K562 (cell line): ENCODE measurements at regions not wholly inside any gene's neighbourhood (a gene's known extent, or its start where the extent isn't known, plus 50 kb on each side); places are given as distances from the start of the nearest gene placed in this dataset.

Experiments used
- ATAC-seq: fragments of 200-7000 bp; cut with Tn5 transposase; 3 replicates; pipeline ENCODE4 v1.9.1; 2020; ENCODE audit warnings: moderate library complexity
- BruUV-seq: library from RNA; stranded (reverse); fragments of 400-500 nt; replicated peaks from 2 replicates; lab custom pipeline; 2021; lab: Mats Ljungman, UMichigan
- CTCF ChIA-PET: fragments of 300-600 bp; formaldehyde crosslinking; extraction: SDS; loops from one replicate; lab custom pipeline; 2021; ENCODE audit warnings: low intra/inter-chr PET ratio; lab: Yijun Ruan, JAX
- POLR2A ChIA-PET: fragments of 300-600, 350-650 bp; sonication (Branson Sonifier 250); formaldehyde crosslinking; extraction: SDS; loops from one replicate; lab custom pipeline; 2021; ENCODE audit warnings: antibody characterized with exemption, inconsistent platforms; lab: Yijun Ruan, JAX
- DNase-seq, 4 experiments: peaks; one replicate each; pipeline versions ENCODE4 v3.0.0 to v3.0.0-alpha.2; 2011 to 2018; ENCODE audit warnings: low spot score in 3 of 4, mixed read lengths in 3 of 4; ENCODE audit errors: extremely low read depth in 1 of 4
- FAIRE-seq: peaks from 2 replicates; lab custom pipeline; 2011; peaks lifted over from hg19 to GRCh38; lab: Jason Lieb, UNC
- H2AFZ ChIP-seq: 2 replicates; pipeline ENCODE4 v1.6.0; 2011; ENCODE audit warnings: low read depth, low read length, control low read depth, inconsistent platforms
- H3K27ac ChIP-seq: fragments of 200-600 bp; 3 replicates; pipeline ENCODE4 v1.8.0; 2011; ENCODE audit warnings: low read depth, mild to moderate bottlenecking, control low read depth, inconsistent platforms, low read length, moderate library complexity, mixed read lengths; ENCODE audit errors: extremely low read depth
- H3K27me3 ChIP-seq, 2 experiments: fragments of 300-600 bp in 1 of 2; 2 replicates in 1 of 2; 3 replicates in 1 of 2; pipeline versions ENCODE4 v1.6.0 to v1.8.0; 2011; ENCODE audit warnings: inconsistent platforms in 2 of 2, low read length in 2 of 2, mild to moderate bottlenecking in 1 of 2, mixed read lengths in 1 of 2, moderate library complexity in 1 of 2; ENCODE audit not compliant: control insufficient read depth in 2 of 2, insufficient read depth in 2 of 2
- H3K36me3 ChIP-seq: fragments of 300-600 bp; 3 replicates; pipeline ENCODE4 v1.8.0; 2011; ENCODE audit warnings: mild to moderate bottlenecking, low read length, inconsistent platforms; ENCODE audit not compliant: control insufficient read depth, insufficient read depth
- H3K4me1 ChIP-seq, 2 experiments: fragments of 200-600 bp in 1 of 2; replicated peaks in 1 of 2; 2 replicates in 1 of 2; 3 replicates in 1 of 2; pipeline versions ENCODE4 v1.5.1 to v1.8.0; 2011; ENCODE audit warnings: inconsistent platforms in 2 of 2, low read length in 2 of 2, mild to moderate bottlenecking in 1 of 2, mixed read lengths in 1 of 2, moderate library complexity in 1 of 2; ENCODE audit not compliant: control insufficient read depth in 2 of 2, insufficient read depth in 2 of 2
- H3K4me2 ChIP-seq: 2 replicates; pipeline ENCODE4 v1.6.1; 2011; ENCODE audit warnings: low read length, control low read depth, inconsistent platforms, mixed read lengths; ENCODE audit not compliant: insufficient read depth
- H3K4me3 ChIP-seq: fragments of 200-600 bp; sonication (generic), shearing (Covaris generic); 2 replicates; pipeline ENCODE4 v1.5.1; 2016; ENCODE audit warnings: control low read depth, inconsistent platforms
- H3K79me2 ChIP-seq: fragments of 200-600 bp; 3 replicates; pipeline ENCODE4 v1.8.0; 2011; ENCODE audit warnings: low read length, inconsistent platforms; ENCODE audit not compliant: control insufficient read depth, insufficient read depth
- H3K9ac ChIP-seq, 2 experiments: 2 replicates each; pipeline versions ENCODE4 v1.6.0 to v1.6.1; 2011; ENCODE audit warnings: low read depth in 2 of 2, low read length in 2 of 2, control low read depth in 1 of 2, inconsistent platforms in 1 of 2, mild to moderate bottlenecking in 1 of 2, mixed read lengths in 1 of 2; ENCODE audit not compliant: insufficient read depth in 1 of 2
- H3K9me1 ChIP-seq: one replicate; pipeline ENCODE4 v1.6.0; 2011; ENCODE audit warnings: inconsistent platforms, mild to moderate bottlenecking, low read length, moderate library complexity; ENCODE audit not compliant: control insufficient read depth, insufficient read depth
- H3K9me3 ChIP-seq: replicated peaks from 2 replicates; pipeline ENCODE4 v1.5.1; 2011; ENCODE audit warnings: low read depth, low read length, inconsistent platforms; ENCODE audit not compliant: control insufficient read depth, insufficient read depth
- H4K20me1 ChIP-seq: replicated peaks from 2 replicates; pipeline ENCODE4 v1.6.1; 2011; ENCODE audit warnings: low read length, inconsistent platforms, mixed read lengths; ENCODE audit not compliant: control insufficient read depth, insufficient read depth
- CBFA2T3 ChIP-seq: fragments of 450-650 bp; IDR thresholded peaks from 2 replicates; pipeline ENCODE4 v1.6.1; 2017
- GTF2F1 ChIP-seq: IDR thresholded peaks from 2 replicates; pipeline ENCODE4 v1.6.1; 2011; ENCODE audit warnings: low read depth, low read length, improper control_type of control experiment
- NUFIP1 ChIP-seq: fragments of 450-650 bp; IDR thresholded peaks from 2 replicates; pipeline ENCODE4 v1.6.1; 2018; ENCODE audit not compliant: partially characterized antibody
- RAD21 ChIP-seq, 2 experiments: fragments of 250-450 bp in 1 of 2; fragments of 450-650 bp in 1 of 2; sonication (Bioruptor Pico) in 1 of 2; formaldehyde crosslinking in 1 of 2; IDR thresholded peaks in 1 of 2; conservative IDR thresholded peaks in 1 of 2; 2 replicates each; pipeline versions ENCODE4 v1.4.0 to v1.8.0; 2020 to 2022; ENCODE audit warnings: mild to moderate bottlenecking in 2 of 2, moderate library complexity in 1 of 2
- WGBS: fragments of 100-300 bp; shearing (Covaris generic); methylation state at CpG from one replicate; pipeline ENCODE4 v1.1.6; 2016; ENCODE audit warnings: low coverage, mixed read lengths; ENCODE audit not compliant: insufficient coverage; ENCODE audit errors: missing lambda C conversion rate; 5-methylcytosine and 5-hydroxymethylcytosine counted together
- in situ Hi-C: fragments of 300-500 bp; cut with MboI; formaldehyde crosslinking; loops from 4 replicates; pipeline ENCODE4 v1.15.0; 2018; ENCODE audit warnings: inconsistent platforms, mixed read lengths
- intact Hi-C: fragments of 100-400 bp; cut with micrococcal nuclease; formaldehyde crosslinking; loops from 2 replicates; pipeline ENCODE4 v1.14.2; 2022
- TF ChIP-seq, protein P1 (sequence below): IDR thresholded peaks from 2 replicates; pipeline ENCODE4 v1.6.1; 2011; ENCODE audit warnings: borderline replicate concordance, low read depth, mild to moderate bottlenecking, moderate library complexity, low read length; ENCODE audit not compliant: insufficient read depth, poor library complexity, severe bottlenecking

DNA sequence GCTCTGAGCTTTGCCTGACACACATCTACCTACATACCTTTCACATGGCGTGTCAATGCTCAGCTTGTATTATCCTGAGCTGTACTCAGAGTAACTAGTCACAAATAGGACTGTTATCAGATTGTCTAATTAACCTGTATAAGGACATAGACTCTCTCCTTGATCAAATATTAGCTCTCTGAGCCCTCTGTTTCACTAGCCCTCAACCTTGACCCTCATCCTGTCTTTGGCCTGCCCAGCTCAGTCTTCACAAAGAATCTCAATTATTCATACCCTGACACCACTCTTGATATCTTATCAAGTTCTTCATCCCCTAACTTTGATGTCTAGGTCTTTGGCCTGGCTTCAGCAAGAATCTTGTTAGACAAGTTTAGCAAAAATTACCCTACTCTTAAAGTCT, 320.7 kb upstream of the PCDH7 start (continued):
- TF ChIP-seq, protein P1, sequence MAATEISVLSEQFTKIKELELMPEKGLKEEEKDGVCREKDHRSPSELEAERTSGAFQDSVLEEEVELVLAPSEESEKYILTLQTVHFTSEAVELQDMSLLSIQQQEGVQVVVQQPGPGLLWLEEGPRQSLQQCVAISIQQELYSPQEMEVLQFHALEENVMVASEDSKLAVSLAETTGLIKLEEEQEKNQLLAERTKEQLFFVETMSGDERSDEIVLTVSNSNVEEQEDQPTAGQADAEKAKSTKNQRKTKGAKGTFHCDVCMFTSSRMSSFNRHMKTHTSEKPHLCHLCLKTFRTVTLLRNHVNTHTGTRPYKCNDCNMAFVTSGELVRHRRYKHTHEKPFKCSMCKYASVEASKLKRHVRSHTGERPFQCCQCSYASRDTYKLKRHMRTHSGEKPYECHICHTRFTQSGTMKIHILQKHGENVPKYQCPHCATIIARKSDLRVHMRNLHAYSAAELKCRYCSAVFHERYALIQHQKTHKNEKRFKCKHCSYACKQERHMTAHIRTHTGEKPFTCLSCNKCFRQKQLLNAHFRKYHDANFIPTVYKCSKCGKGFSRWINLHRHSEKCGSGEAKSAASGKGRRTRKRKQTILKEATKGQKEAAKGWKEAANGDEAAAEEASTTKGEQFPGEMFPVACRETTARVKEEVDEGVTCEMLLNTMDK, result no peak
- TF ChIP-seq NUFIP1 (no peak), RAD21 (CRISPR knock-in tag; conservative IDR thresholded peaks at IDR 0.05 in 1 of 2, IDR thresholded peaks at IDR 0.05 in 1 of 2) (no peak)

- CTCF ChIA-PET, result no interaction called here
- FAIRE-seq, result no peak
Measured at GRCh38 chr4:30402276-30402675, 317.9 kb upstream of the PCDH7 start.

More at GRCh38 chr4:30402276-30402675, 317.9 kb upstream of the PCDH7 start:
- WGBS, result 3% methylated on average over 2 of the region's 2 CpGs
- Histone ChIP-seq H3K4me3 (no peak overlapping the region), H3K36me3 (no peaks in the 10 kb centered on the region), H3K79me2 (no peaks in the 10 kb centered on the region), H2AFZ (no peak overlapping the region), H3K9me3 (no peaks in the 10 kb centered on the region; the same call in 1 of the 2 replicates), H3K4me2 (no peak overlapping the region), H3K27ac (no peak overlapping the region), H3K9ac (no peak overlapping the region), H3K27me3 (no peaks in the 10 kb centered on the region), H4K20me1 (no peaks in the 10 kb centered on the region), H3K9me1 (no peaks in the 10 kb centered on the region), H3K4me1 (no peaks in the 10 kb centered on the region)
- intact Hi-C loops, result no loop called here
- no TSS peak for BruUV-seq
- POLR2A ChIA-PET, result no interaction called here
- no peak for DNase-seq
- in situ Hi-C loops, result no loop called here
- no peak for ATAC-seq
- TF ChIP-seq GTF2F1, result no peak
- no peak for TF ChIP-seq CBFA2T3
